GM12801 (cell line): ENCODE measurements at regions not wholly inside any gene's neighbourhood (a gene's known extent, or its start where the extent isn't known, plus 50 kb on each side); places are given as distances from the start of the nearest gene placed in this dataset.

Source experiments
- CTCF ChIP-seq: IDR thresholded peaks from one replicate; pipeline ENCODE4 v1.5.1; 2011; ENCODE audit warnings: control low read depth; ENCODE audit not compliant: insufficient read length; ENCODE audit errors: extremely low read depth

- TF ChIP-seq CTCF = no peak
Observed at GRCh38 chr5:167001246-167001645, 1290.2 kb upstream of the WWC1 start.

DNA sequence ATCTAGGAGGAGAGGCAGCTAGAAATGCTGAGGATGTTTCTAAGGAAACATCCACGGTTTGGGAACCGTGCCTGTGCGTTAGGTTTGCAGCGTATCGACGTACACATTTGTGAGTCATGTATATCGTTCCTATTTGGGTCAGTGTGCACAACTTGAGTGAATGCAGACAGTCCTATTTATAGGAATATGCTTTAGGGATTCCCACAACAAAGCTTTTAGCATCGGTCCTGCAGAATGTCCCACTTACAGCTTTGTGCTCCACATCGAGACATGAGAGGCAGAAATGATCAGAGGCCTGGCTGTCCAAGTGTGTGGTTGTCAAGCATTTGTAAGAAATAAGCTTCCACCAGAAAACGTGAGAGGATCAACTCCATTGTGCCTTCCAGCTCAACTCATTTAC is 1282.7 kb upstream of the WWC1 start:
- no peak for TF ChIP-seq CTCF

GRCh38 chr5:167011196-167011595 is 1280.2 kb upstream of the WWC1 start:
- TF ChIP-seq CTCF = no peak

GRCh38 chr5:167012123-167013034 is 1279.1 kb upstream of the WWC1 start:
- TF ChIP-seq CTCF = no peak

- TF ChIP-seq CTCF = no peak
Observed at GRCh38 chr5:167014401-167015056, 1276.9 kb upstream of the WWC1 start.

GRCh38 chr5:167020418-167020817 is 1271.0 kb upstream of the WWC1 start:
- no peak for TF ChIP-seq CTCF

DNA sequence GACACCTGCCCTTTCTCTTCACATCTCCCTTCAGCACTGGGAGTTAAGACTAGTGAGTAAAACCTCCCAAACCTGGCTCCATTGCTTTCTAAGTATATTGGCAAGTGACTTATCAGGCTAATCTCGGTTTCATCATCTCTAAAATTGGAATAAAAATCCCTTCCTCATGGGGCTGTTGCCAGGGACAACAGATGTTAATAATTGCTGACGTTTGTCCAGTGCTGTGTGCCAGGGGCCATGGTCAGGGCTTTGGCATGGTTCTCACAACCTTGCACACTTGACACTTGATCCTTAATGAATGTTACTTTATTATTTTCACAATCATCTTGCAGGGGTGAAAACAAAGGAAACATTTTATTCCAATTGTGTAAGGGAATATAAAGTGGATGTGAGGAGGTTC is 1262.0 kb upstream of the WWC1 start:
- no peak for TF ChIP-seq CTCF
